GM23248 (cell line): ENCODE measurements at regions not wholly inside any gene's neighbourhood (a gene's known extent, or its start where the extent isn't known, plus 50 kb on each side); places are given as distances from the start of the nearest gene placed in this dataset.

Source experiments
- EZH2 ChIP-seq: fragments of 200-600 bp; sonication (generic); IDR thresholded peaks from 2 replicates; pipeline ENCODE4 v1.6.1; 2018; ENCODE audit warnings: antibody characterized with exemption, mild to moderate bottlenecking; ENCODE audit not compliant: insufficient read depth, poor library complexity, severe bottlenecking
- EZH2phosphoT487 ChIP-seq: fragments of 200-600 bp; sonication (generic); IDR thresholded peaks from 2 replicates; pipeline ENCODE4 v1.6.1; 2018; ENCODE audit warnings: antibody characterized with exemption, moderate library complexity, mild to moderate bottlenecking, low read depth; ENCODE audit not compliant: insufficient read depth

- TF ChIP-seq EZH2 (no peak), EZH2phosphoT487 (no peak)
Observed at GRCh38 chr12:91889059-91889458, 256.6 kb downstream of the BTG1 start.
